ENCODE measurements at regions not wholly inside any gene's neighbourhood (a gene's known extent, or its start where the extent isn't known, plus 50 kb on each side); places are given as distances from the start of the nearest gene placed in this dataset.

- in situ Hi-C loops (cut with HindIII; ENCODE audit: low pct_ligation_motif_present, low pct_unique_long_range_greater_than_20kb, low sequenced_read_pairs): no loop called here
- no peak for DNase-seq
Measured at GRCh38 chr15:35717721-35718120, 171.8 kb upstream of the DPH6 start.

GRCh38 chr15:35720019-35720418 lies 174.1 kb upstream of the DPH6 start:
- no peak for DNase-seq
- in situ Hi-C loops (cut with HindIII; ENCODE audit: low pct_ligation_motif_present, low pct_unique_long_range_greater_than_20kb, low sequenced_read_pairs): no loop called here

GRCh38 chr15:35720984-35721383 lies 175.0 kb upstream of the DPH6 start:
- no peak for DNase-seq
- in situ Hi-C loops (cut with HindIII; ENCODE audit: low pct_ligation_motif_present, low pct_unique_long_range_greater_than_20kb, low sequenced_read_pairs): no loop called here

- DNase-seq: no peak
- in situ Hi-C loops (cut with HindIII; ENCODE audit: low pct_ligation_motif_present, low pct_unique_long_range_greater_than_20kb, low sequenced_read_pairs): no loop called here
Measured at GRCh38 chr15:35721751-35722150, 175.8 kb upstream of the DPH6 start.

GRCh38 chr15:35722501-35722900 lies 176.5 kb upstream of the DPH6 start:
- DNase-seq: no peak
- in situ Hi-C loops (cut with HindIII; ENCODE audit: low pct_ligation_motif_present, low pct_unique_long_range_greater_than_20kb, low sequenced_read_pairs): no loop called here

- in situ Hi-C loops (cut with HindIII; ENCODE audit: low pct_ligation_motif_present, low pct_unique_long_range_greater_than_20kb, low sequenced_read_pairs): no loop called here
- no peak for DNase-seq
Measured at GRCh38 chr15:35723120-35723847, 177.3 kb upstream of the DPH6 start.

GRCh38 chr15:35723852-35724251 lies 177.9 kb upstream of the DPH6 start:
- DNase-seq: no peak
- in situ Hi-C loops (cut with HindIII; ENCODE audit: low pct_ligation_motif_present, low pct_unique_long_range_greater_than_20kb, low sequenced_read_pairs): no loop called here

- in situ Hi-C loops (cut with HindIII; ENCODE audit: low pct_ligation_motif_present, low pct_unique_long_range_greater_than_20kb, low sequenced_read_pairs): no loop called here
- no peak for DNase-seq
Measured at GRCh38 chr15:35724626-35725025, 178.7 kb upstream of the DPH6 start.

- in situ Hi-C loops (cut with HindIII; ENCODE audit: low pct_ligation_motif_present, low pct_unique_long_range_greater_than_20kb, low sequenced_read_pairs): no loop called here
- DNase-seq: no peak
Measured at GRCh38 chr15:35725353-35725752, 179.4 kb upstream of the DPH6 start.

- DNase-seq: no peak
Measured at GRCh38 chr15:35727627-35728026, 181.7 kb upstream of the DPH6 start.

GRCh38 chr15:35728219-35728940 lies 182.4 kb upstream of the DPH6 start:
- no peak for DNase-seq
- in situ Hi-C loops (cut with HindIII; ENCODE audit: low pct_ligation_motif_present, low pct_unique_long_range_greater_than_20kb, low sequenced_read_pairs): no loop called here

More at GRCh38 chr15:35727627-35728026, 181.7 kb upstream of the DPH6 start:
- in situ Hi-C loops (cut with HindIII; ENCODE audit: low pct_ligation_motif_present, low pct_unique_long_range_greater_than_20kb, low sequenced_read_pairs): no loop called here

- DNase-seq: no peak
- in situ Hi-C loops (cut with HindIII; ENCODE audit: low pct_ligation_motif_present, low pct_unique_long_range_greater_than_20kb, low sequenced_read_pairs): no loop called here
Measured at GRCh38 chr15:35736150-35736549, 190.2 kb upstream of the DPH6 start.

- no peak for DNase-seq
- in situ Hi-C loops (cut with HindIII; ENCODE audit: low pct_ligation_motif_present, low pct_unique_long_range_greater_than_20kb, low sequenced_read_pairs): no loop called here
Measured at GRCh38 chr15:35737441-35737840, 191.5 kb upstream of the DPH6 start.

GRCh38 chr15:35738370-35738769 lies 192.4 kb upstream of the DPH6 start:
- peak; percentile 37 for DNase-seq
- in situ Hi-C loops (cut with HindIII; ENCODE audit: low pct_ligation_motif_present, low pct_unique_long_range_greater_than_20kb, low sequenced_read_pairs): no loop called here

GRCh38 chr15:35740761-35741160 lies 194.8 kb upstream of the DPH6 start:
- no peak for DNase-seq
- in situ Hi-C loops (cut with HindIII; ENCODE audit: low pct_ligation_motif_present, low pct_unique_long_range_greater_than_20kb, low sequenced_read_pairs): no loop called here

GRCh38 chr15:35741395-35741794 lies 195.4 kb upstream of the DPH6 start:
- in situ Hi-C loops (cut with HindIII; ENCODE audit: low pct_ligation_motif_present, low pct_unique_long_range_greater_than_20kb, low sequenced_read_pairs): no loop called here

GRCh38 chr15:35741881-35742280 lies 195.9 kb upstream of the DPH6 start:
- in situ Hi-C loops (cut with HindIII; ENCODE audit: low pct_ligation_motif_present, low pct_unique_long_range_greater_than_20kb, low sequenced_read_pairs): no loop called here
- no peak for DNase-seq

More at GRCh38 chr15:35741395-35741794, 195.4 kb upstream of the DPH6 start:
- DNase-seq: no peak

- DNase-seq: no peak
- in situ Hi-C loops (cut with HindIII; ENCODE audit: low pct_ligation_motif_present, low pct_unique_long_range_greater_than_20kb, low sequenced_read_pairs): no loop called here
Measured at GRCh38 chr15:35743321-35743720, 197.4 kb upstream of the DPH6 start.

- no peak for DNase-seq
- in situ Hi-C loops (cut with HindIII; ENCODE audit: low pct_ligation_motif_present, low pct_unique_long_range_greater_than_20kb, low sequenced_read_pairs): no loop called here
Measured at GRCh38 chr15:35746121-35746520, 200.2 kb upstream of the DPH6 start.

- DNase-seq: no peak
- in situ Hi-C loops (cut with HindIII; ENCODE audit: low pct_ligation_motif_present, low pct_unique_long_range_greater_than_20kb, low sequenced_read_pairs): no loop called here
Measured at GRCh38 chr15:35748105-35748504, 202.1 kb upstream of the DPH6 start.

All from ACHN (cell line).